VCaP (cell line): ENCODE measurements at regions not wholly inside any gene's neighbourhood (a gene's known extent, or its start where the extent isn't known, plus 50 kb on each side); places are given as distances from the start of the nearest gene placed in this dataset.

Experiments used
- H3K27ac ChIP-seq: fragments of 450-650 bp; 2 replicates; pipeline ENCODE4 v1.5.1; 2017
- TF ChIP-seq, protein P1 (sequence below): fragments of 450-650 bp; conservative IDR thresholded peaks from 2 replicates; pipeline ENCODE4 v1.5.1; 2017; ENCODE audit warnings: mild to moderate bottlenecking, moderate library complexity

DNA sequence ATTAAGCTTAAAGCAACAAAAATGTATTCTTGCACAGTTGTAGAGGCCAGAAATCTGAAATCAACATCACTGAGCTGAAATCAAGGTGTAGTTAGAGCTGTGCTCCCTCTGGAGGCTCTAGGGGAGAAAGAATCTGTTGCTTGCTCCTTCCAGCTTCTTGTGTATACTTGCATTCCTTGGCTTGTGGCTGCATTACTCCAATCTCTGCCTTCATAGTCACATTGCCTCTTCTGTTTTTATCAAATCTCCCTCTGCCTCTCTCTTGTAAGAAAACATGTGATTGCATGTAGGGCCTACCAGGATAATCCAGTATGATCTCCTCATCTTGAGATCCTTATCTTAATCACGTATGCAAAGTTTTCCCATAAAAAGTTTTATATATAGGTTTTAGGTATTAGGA, 487.9 kb upstream of the SGO1 start:
- no peak overlapping the region for H3K27ac ChIP-seq
- TF ChIP-seq, protein P1, sequence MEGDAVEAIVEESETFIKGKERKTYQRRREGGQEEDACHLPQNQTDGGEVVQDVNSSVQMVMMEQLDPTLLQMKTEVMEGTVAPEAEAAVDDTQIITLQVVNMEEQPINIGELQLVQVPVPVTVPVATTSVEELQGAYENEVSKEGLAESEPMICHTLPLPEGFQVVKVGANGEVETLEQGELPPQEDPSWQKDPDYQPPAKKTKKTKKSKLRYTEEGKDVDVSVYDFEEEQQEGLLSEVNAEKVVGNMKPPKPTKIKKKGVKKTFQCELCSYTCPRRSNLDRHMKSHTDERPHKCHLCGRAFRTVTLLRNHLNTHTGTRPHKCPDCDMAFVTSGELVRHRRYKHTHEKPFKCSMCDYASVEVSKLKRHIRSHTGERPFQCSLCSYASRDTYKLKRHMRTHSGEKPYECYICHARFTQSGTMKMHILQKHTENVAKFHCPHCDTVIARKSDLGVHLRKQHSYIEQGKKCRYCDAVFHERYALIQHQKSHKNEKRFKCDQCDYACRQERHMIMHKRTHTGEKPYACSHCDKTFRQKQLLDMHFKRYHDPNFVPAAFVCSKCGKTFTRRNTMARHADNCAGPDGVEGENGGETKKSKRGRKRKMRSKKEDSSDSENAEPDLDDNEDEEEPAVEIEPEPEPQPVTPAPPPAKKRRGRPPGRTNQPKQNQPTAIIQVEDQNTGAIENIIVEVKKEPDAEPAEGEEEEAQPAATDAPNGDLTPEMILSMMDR: no peak

DNA sequence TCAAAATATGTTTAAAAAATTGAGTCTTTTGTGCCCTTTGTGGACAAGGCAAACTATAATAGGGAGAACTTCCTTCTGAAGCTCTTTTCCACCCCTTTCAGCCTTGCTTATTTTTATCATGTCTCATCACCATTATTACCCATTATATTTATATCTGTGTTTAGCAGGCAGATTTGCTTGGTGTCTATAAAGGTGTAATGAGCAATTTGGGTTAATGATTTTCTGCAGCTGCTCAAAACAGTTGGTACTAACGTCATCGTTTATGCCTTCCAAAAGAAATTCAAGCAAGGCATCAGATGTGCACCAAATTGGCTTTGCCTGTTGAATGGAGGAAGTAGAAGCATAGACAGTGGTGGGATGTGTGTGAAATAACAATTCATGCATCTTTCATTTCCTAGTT, 483.7 kb upstream of the SGO1 start:
- no peak overlapping the region for H3K27ac ChIP-seq
- TF ChIP-seq, protein P1: no peak

DNA sequence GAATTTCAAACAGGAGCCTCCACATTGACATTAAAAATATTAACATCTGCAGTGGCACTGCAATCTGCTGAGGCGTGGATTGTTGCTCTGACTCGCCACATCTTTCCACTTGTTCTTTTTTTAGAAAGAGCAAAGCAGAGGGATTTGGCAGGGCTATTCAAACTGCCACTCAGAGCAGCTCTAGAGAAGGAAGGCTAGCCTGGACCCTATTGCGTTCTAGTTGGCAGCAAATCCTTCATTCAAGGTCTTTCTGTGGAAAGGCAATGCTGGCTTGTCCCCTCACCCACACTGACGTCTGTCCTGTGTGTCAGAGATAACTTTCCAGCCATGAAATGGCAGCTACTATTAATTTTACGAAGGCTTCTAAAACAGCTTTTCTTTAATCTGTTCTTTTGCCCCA, 483.2 kb upstream of the SGO1 start:
- TF ChIP-seq, protein P1: no peak
- H3K27ac ChIP-seq: no peak overlapping the region

DNA sequence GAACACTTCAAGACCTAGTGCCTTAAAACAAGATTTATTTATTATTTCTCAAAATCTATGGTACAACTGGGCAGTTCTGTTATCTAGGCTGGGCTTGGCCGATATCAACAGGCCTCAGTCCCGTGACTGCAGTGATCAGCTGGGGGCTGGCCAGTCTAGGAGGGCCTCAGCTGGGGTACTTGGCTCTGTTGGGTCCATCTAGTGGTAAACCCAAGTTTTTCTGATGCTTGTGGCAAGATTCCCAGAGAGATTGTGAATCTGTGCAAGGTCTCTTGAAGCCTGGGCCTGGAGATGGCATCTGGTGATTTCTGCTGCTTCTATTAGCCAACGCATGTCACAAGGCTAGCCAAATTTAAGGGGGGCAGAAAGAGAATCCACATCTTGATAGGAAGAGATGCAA, 482.4 kb upstream of the SGO1 start:
- TF ChIP-seq, protein P1: no peak; the same call in 1 of the 2 replicates
- no peak overlapping the region for H3K27ac ChIP-seq

DNA sequence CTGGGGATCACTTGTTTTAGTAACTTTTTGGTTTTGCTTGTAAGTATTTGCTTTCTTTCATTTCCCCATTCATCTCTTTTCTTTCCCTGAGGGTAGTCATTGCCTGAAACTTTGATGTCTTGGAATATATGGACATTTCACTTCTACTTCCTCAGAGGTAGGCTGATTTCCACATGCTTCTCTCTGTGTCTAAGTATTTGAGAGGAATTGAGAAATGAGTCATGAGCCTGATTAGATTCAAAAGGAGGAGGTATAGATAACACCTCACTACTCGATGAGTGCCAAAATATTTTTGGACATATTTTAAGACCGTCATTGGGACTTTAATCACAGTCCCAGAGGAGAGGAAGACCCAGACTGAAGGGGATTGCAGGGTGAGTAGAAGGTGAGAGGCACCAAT, 480.1 kb upstream of the SGO1 start:
- TF ChIP-seq, protein P1: no peak
- no peak overlapping the region for H3K27ac ChIP-seq

DNA sequence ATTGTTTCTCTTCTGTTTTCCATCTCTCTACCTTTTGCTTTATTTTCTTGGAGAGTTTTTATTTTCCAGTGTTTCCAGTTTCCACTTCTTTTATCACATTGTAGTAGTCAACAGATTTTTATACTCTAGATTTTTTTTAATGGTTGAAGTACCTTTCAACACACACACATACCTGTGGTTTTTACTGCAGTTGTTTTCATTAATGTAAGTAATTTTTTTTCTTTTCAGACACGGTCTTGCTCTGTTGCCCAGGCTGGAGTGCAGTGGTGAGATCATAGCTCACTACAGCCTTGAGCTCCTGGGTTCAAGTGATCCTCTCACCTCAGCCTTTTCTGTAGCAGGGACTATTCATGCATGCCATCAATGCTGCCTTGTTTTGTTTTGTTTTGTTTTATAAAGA, 472.5 kb upstream of the SGO1 start:
- TF ChIP-seq, protein P1: no peak
- no peak overlapping the region for H3K27ac ChIP-seq

DNA sequence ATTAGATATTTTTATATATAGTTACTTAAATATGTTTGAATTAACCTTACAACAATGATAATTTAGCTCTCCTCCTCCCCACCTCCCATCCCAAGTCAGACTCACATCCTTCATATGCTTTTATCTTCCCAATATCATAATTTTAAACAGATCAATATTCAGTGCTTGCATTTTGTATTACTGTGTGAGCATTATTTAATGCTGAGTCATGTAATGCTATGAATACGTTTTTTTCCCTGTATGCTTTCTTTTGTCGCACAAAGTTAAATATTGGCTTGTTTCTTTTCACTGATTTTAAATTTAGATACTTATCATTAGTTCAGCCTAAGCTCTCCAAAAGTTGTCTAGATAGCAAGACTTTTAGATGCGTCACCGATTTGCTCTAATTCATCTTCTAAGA, 471.6 kb upstream of the SGO1 start:
- TF ChIP-seq, protein P1: no peak
- no peak overlapping the region for H3K27ac ChIP-seq
